Natural killer cell (primary cell): ENCODE measurements at regions not wholly inside any gene's neighbourhood (a gene's known extent, or its start where the extent isn't known, plus 50 kb on each side); places are given as distances from the start of the nearest gene placed in this dataset.

ENCODE experiments used
- ATAC-seq, 3 donors: fragments of 150-1000 bp in 2 of 3; fragments of 200-7000 bp in 1 of 3; cut with Tn5 transposase; 1 replicate in 1 of 3; 2 replicates in 2 of 3; pipeline ENCODE4 v1.10.0; 2021; ENCODE audit warnings: mild to moderate bottlenecking in 2 of 3, moderate library complexity in 2 of 3
- DNase-seq, 2 donors: peaks; one replicate each; pipeline versions ENCODE4 v3.0.0 to v3.0.0-alpha.2; 2013 to 2021; ENCODE audit warnings: mixed read lengths in 1 of 2
- H3K27ac ChIP-seq: one replicate; pipeline ENCODE4 v1.5.1; 2013; ENCODE audit warnings: mild to moderate bottlenecking, low read length
- H3K27me3 ChIP-seq: one replicate; pipeline ENCODE4 v1.6.1; 2013; ENCODE audit warnings: low read length; ENCODE audit not compliant: control insufficient read depth, insufficient read depth
- H3K36me3 ChIP-seq: one replicate; pipeline ENCODE4 v1.6.1; 2013; ENCODE audit warnings: low read length; ENCODE audit not compliant: control insufficient read depth, insufficient read depth
- H3K4me1 ChIP-seq: one replicate; pipeline ENCODE4 v1.6.1; 2013; ENCODE audit warnings: low read length; ENCODE audit not compliant: control insufficient read depth, insufficient read depth
- H3K4me3 ChIP-seq: one replicate; pipeline ENCODE4 v1.5.1; 2013; ENCODE audit warnings: low read length
- H3K9me3 ChIP-seq: one replicate; pipeline ENCODE4 v1.6.1; 2013; ENCODE audit warnings: low read length; ENCODE audit not compliant: control insufficient read depth, insufficient read depth
- H3K27ac Mint-ChIP-seq, 2 donors: one replicate each; pipeline ENCODE4 v1.8.0; 2022; ENCODE audit warnings: mild to moderate bottlenecking in 2 of 2, mixed read lengths in 2 of 2, moderate library complexity in 1 of 2
- H3K27me3 Mint-ChIP-seq, 2 donors: one replicate each; pipeline ENCODE4 v1.8.0; 2022; ENCODE audit warnings: low read depth in 2 of 2, mixed read lengths in 2 of 2
- H3K36me3 Mint-ChIP-seq: one replicate; pipeline ENCODE4 v1.8.0; 2022; ENCODE audit warnings: mixed read lengths
- H3K4me1 Mint-ChIP-seq, 2 donors: one replicate each; pipeline ENCODE4 v1.8.0; 2022; ENCODE audit warnings: mixed read lengths in 2 of 2
- H3K4me3 Mint-ChIP-seq: one replicate; pipeline ENCODE4 v1.8.0; 2022; ENCODE audit warnings: mild to moderate bottlenecking, moderate library complexity, mixed read lengths
- H3K9me3 Mint-ChIP-seq, 2 donors: one replicate each; pipeline ENCODE4 v1.8.0; 2022; ENCODE audit warnings: mixed read lengths in 2 of 2
- CTCF ChIP-seq: fragments of 200-600 bp; IDR thresholded peaks from one replicate; pipeline ENCODE4 v1.8.0; 2022; ENCODE audit warnings: antibody characterized with exemption
- WGBS: methylation state at CpG from one replicate; pipeline ENCODE4 v1.1.7; 2013; ENCODE audit warnings: missing lambda C conversion rate; ENCODE audit not compliant: insufficient coverage; 5-methylcytosine and 5-hydroxymethylcytosine counted together
- intact Hi-C: fragments of 100-400 bp; cut with micrococcal nuclease; formaldehyde crosslinking; loops from one replicate; pipeline ENCODE4 v1.14.2; 2022

GRCh38 chr14:49401373-49401772, 184.8 kb downstream of the RPS29 start:
- Histone ChIP-seq H3K27ac (no peak overlapping the region), H3K36me3 (no peaks in the 10 kb centered on the region), H3K27me3 (no peaks in the 10 kb centered on the region), H3K4me3 (no peak overlapping the region), H3K9me3 (no peaks in the 10 kb centered on the region), H3K4me1 (no peaks in the 10 kb centered on the region)
- WGBS: 95% methylated on average over 1 of the region's 2 CpGs
- H3K4me3 Mint-ChIP-seq: no peak overlapping the region
- no peak for TF ChIP-seq CTCF
- no peaks in the 10 kb centered on the region for H3K4me1 Mint-ChIP-seq
- intact Hi-C loops: no loop called here
- H3K27me3 Mint-ChIP-seq: peaks cover 0 to 9% of the 10 kb centered on the region in 2 donors
- no peaks in the 10 kb centered on the region for H3K9me3 Mint-ChIP-seq
- ATAC-seq: no peak
- DNase-seq: no peak
- H3K27ac Mint-ChIP-seq: no peak overlapping the region
- no peaks in the 10 kb centered on the region for H3K36me3 Mint-ChIP-seq

- TF ChIP-seq CTCF: no peak
- no peak overlapping the region for H3K4me3 ChIP-seq
- no peak for ATAC-seq
- Mint-ChIP-seq H3K9me3 (no peaks in the 10 kb centered on the region), H3K27me3 (no peaks in the 10 kb centered on the region), H3K4me3 (no peak overlapping the region), H3K27ac (no peak overlapping the region), H3K4me1 (no peaks in the 10 kb centered on the region), H3K36me3 (no peaks in the 10 kb centered on the region)
- DNase-seq: no peak
- no peak overlapping the region for H3K27ac ChIP-seq
- no peaks in the 10 kb centered on the region for H3K27me3 ChIP-seq
- intact Hi-C loops: no loop called here
- no peaks in the 10 kb centered on the region for H3K9me3 ChIP-seq
- no peaks in the 10 kb centered on the region for H3K36me3 ChIP-seq
- no peaks in the 10 kb centered on the region for H3K4me1 ChIP-seq
Observed at GRCh38 chr14:49396801-49397200, 189.4 kb downstream of the RPS29 start.

- H3K4me3 ChIP-seq: no peak overlapping the region
- H3K36me3 Mint-ChIP-seq: peaks cover 17% of the 10 kb centered on the region
- H3K36me3 ChIP-seq: no peaks in the 10 kb centered on the region
- no peak overlapping the region for H3K27ac Mint-ChIP-seq
- H3K27ac ChIP-seq: no peak overlapping the region
- no peak overlapping the region for H3K4me3 Mint-ChIP-seq
- no peak for TF ChIP-seq CTCF
- no peaks in the 10 kb centered on the region for H3K4me1 Mint-ChIP-seq
- H3K4me1 ChIP-seq: no peaks in the 10 kb centered on the region
- H3K27me3 ChIP-seq: no peaks in the 10 kb centered on the region
- no peaks in the 10 kb centered on the region for H3K9me3 ChIP-seq
- peaks cover 13 to 16% of the 10 kb centered on the region in 2 donors for H3K27me3 Mint-ChIP-seq
- H3K9me3 Mint-ChIP-seq: peaks cover 7% of the 10 kb centered on the region in 2 donors
- intact Hi-C loops: no loop called here
- 53% methylated on average over 1 of the region's 1 CpG for WGBS
- DNase-seq: no peak
- ATAC-seq: no peak
Observed at GRCh38 chr14:49381778-49382177, 204.4 kb downstream of the RPS29 start.

GRCh38 chr14:49367696-49368095, 218.5 kb downstream of the RPS29 start:
- Histone ChIP-seq H3K36me3 (no peaks in the 10 kb centered on the region), H3K9me3 (no peaks in the 10 kb centered on the region), H3K4me3 (no peak overlapping the region), H3K4me1 (no peaks in the 10 kb centered on the region), H3K27me3 (no peaks in the 10 kb centered on the region), H3K27ac (no peak overlapping the region)
- no peak overlapping the region for H3K27ac Mint-ChIP-seq
- intact Hi-C loops: no loop called here
- H3K27me3 Mint-ChIP-seq: no peaks in the 10 kb centered on the region
- H3K4me1 Mint-ChIP-seq: no peaks in the 10 kb centered on the region
- H3K9me3 Mint-ChIP-seq: no peaks in the 10 kb centered on the region
- no peak overlapping the region for H3K4me3 Mint-ChIP-seq
- TF ChIP-seq CTCF: no peak
- ATAC-seq: no peak
- no peak for DNase-seq
- WGBS: 83% methylated on average over 3 of the region's 3 CpGs
- no peaks in the 10 kb centered on the region for H3K36me3 Mint-ChIP-seq
